ENCODE measurements at regions not wholly inside any gene's neighbourhood (a gene's known extent, or its start where the extent isn't known, plus 50 kb on each side); places are given as distances from the start of the nearest gene placed in this dataset.

GRCh38 chr1:234997201-234997895 lies 131.3 kb downstream of the TOMM20 start:
- DNase-seq, result peak; percentile 81 to 98 (median 92)
- intact Hi-C loops (cut with DNase I), result no loop called here

GRCh38 chr1:234996245-234996757 lies 132.3 kb downstream of the TOMM20 start:
- DNase-seq, result peak in 1 of 42 donors; percentile 29
- intact Hi-C loops (cut with DNase I), result no loop called here

GRCh38 chr1:234994436-234995295 lies 134.0 kb downstream of the TOMM20 start:
- intact Hi-C loops (cut with DNase I), result loop anchor here (5.0 kb wide), 1 partner anchor 78 kb away; no protein-coding TSS in a partner anchor
- DNase-seq, result peak in 1 of 42 donors; percentile 30

GRCh38 chr1:234992065-234992464 lies 136.6 kb downstream of the TOMM20 start:
- intact Hi-C loops (cut with DNase I), result loop anchor here (5.0 kb wide), 1 partner anchor 80 kb away; no protein-coding TSS in a partner anchor
- peak in 1 of 42 donors; percentile 4 for DNase-seq

GRCh38 chr1:234990874-234991801 lies 137.5 kb downstream of the TOMM20 start:
- intact Hi-C loops (cut with DNase I), result loop anchor here (5.0 kb wide), 1 partner anchor 81 kb away; no protein-coding TSS in a partner anchor
- peak in 1 of 42 donors; percentile 8 for DNase-seq

GRCh38 chr1:234990328-234990675 lies 138.3 kb downstream of the TOMM20 start:
- DNase-seq, result peak in 1 of 42 donors; percentile 20
- intact Hi-C loops (cut with DNase I), result loop anchor here (5.0 kb wide), 1 partner anchor 82 kb away; no protein-coding TSS in a partner anchor

GRCh38 chr1:234989479-234990327 lies 138.9 kb downstream of the TOMM20 start:
- intact Hi-C loops (cut with DNase I), result loop anchor here (5.0 kb wide), 1 partner anchor 83 kb away; no protein-coding TSS in a partner anchor
- peak in 1 of 42 donors; percentile 34 for DNase-seq

GRCh38 chr1:234989019-234989418 lies 139.6 kb downstream of the TOMM20 start:
- intact Hi-C loops (cut with DNase I), result no loop called here
- peak in 1 of 42 donors; percentile 29 for DNase-seq

GRCh38 chr1:234988536-234988935 lies 140.1 kb downstream of the TOMM20 start:
- intact Hi-C loops (cut with DNase I), result no loop called here

GRCh38 chr1:234988155-234988517 lies 140.5 kb downstream of the TOMM20 start:
- intact Hi-C loops (cut with DNase I), result no loop called here
- DNase-seq, result no peak

More at GRCh38 chr1:234988536-234988935, 140.1 kb downstream of the TOMM20 start:
- no peak for DNase-seq

- DNase-seq, result peak in 5 of 42 donors; percentile 23 to 58 (median 49)
- intact Hi-C loops (cut with DNase I), result no loop called here
Measured at GRCh38 chr1:234987415-234988154, 141.1 kb downstream of the TOMM20 start.

- DNase-seq, result no peak
- intact Hi-C loops (cut with DNase I), result no loop called here
Measured at GRCh38 chr1:234986750-234987414, 141.8 kb downstream of the TOMM20 start.

GRCh38 chr1:234985516-234986294 lies 142.9 kb downstream of the TOMM20 start:
- intact Hi-C loops (cut with DNase I), result no loop called here
- peak in 1 of 42 donors; percentile 20 for DNase-seq

- no peak for DNase-seq
- intact Hi-C loops (cut with DNase I), result no loop called here
Measured at GRCh38 chr1:234985007-234985370, 143.6 kb downstream of the TOMM20 start.

GRCh38 chr1:234983564-234984238 lies 144.9 kb downstream of the TOMM20 start:
- peak in 1 of 42 donors; percentile 5 for DNase-seq
- intact Hi-C loops (cut with DNase I), result no loop called here
